GM10266 (cell line): ENCODE measurements at regions not wholly inside any gene's neighbourhood (a gene's known extent, or its start where the extent isn't known, plus 50 kb on each side); places are given as distances from the start of the nearest gene placed in this dataset.

Experiments used
- DNase-seq: peaks from one replicate; pipeline ENCODE4 v3.0.0; 2012; ENCODE audit errors: extremely low spot score
- CTCF ChIP-seq: IDR thresholded peaks from 2 replicates; pipeline ENCODE4 v1.5.1; 2012; ENCODE audit warnings: mild to moderate bottlenecking, low read depth; ENCODE audit not compliant: control insufficient read depth, insufficient read depth; ENCODE audit errors: missing control alignments

DNA sequence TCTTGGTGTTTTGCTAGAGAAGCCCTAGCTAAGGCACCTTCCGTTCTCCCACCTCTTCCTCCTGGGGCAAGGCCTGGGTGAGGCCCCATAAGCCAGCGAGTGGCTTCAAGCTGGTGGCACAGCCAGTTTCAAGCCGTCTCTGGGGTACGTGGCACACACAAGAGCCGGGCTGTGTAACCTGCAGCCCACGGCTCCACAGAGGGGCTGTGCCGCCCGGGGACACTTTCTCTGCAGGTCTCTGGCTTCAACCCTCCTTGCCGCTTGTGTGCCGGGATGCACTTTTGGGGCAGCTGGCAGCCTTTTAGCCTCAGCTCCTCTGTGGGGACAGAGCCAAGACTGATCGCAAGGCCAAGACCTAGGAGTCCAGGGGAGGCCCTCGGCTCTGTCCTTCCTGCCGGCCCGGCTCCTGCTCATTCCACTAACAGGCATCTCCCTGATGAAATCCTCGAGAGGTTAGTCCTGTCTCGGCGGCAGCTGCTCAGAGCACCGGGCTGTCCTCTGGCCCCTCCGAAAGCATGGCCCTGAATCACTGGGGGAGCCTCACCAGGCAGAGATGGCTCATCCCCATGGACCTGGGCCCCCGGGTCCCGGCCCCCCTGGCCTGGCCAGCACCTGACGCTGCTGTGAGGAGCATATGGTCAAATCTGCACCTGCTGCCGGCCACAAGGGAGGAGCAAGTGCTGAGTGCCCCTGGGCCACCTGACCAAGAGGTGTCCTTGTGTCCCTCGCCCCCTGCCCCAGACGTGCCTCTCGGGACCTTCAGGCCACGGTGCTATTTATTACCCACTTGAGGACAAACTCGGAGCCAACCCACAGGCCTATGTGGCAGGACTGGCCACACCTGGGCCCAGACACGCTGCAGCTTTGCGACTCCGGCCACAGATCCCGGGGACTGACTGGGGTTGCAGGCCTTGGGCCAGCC is 98.5 kb downstream of the METRNL start:
- TF ChIP-seq CTCF, result no peak
- no peak for DNase-seq

DNA sequence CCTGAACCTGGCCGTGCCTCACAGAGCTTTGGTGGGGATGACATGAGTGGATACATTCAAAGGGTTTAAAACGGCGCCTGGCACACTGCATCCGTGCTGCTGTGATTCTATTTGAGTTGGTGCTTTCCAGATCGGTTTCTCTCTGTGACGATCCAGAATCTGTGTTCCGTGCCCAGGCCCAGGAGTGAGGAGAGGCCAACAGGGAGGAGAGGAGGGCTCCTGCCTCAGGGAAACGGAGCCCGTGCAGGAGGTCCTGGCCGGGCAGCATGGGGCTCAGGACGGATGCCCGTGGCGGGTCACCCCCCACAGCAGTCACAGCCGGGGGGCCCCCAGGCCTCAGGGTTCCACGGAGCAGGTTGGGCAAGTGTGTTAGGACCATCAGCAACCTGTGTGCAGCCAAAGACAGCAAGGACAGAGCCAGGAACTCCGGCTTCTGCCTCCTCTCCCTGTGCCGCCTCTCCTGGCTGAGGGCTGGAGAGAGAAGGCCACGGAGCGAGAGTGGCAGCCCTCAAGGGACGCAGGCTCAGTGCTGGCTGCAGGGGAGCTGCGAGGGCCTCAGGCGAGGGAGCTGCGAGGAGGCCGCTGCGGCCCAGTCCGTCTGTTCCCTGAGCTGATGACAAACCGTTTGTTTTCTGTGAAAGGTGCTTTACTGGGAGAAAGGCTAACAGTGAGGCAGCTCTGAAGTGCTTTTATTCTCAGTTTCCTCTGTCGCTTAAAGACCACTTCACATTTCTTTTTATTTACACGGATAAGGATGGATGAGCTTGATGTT is 99.3 kb downstream of the METRNL start:
- no peak for DNase-seq
- no peak for TF ChIP-seq CTCF

GRCh38 chr17:83179374-83179773 is 100.0 kb downstream of the METRNL start:
- DNase-seq, result no peak
- TF ChIP-seq CTCF, result no peak

GRCh38 chr17:83179811-83180210 is 100.4 kb downstream of the METRNL start:
- no peak for DNase-seq
- no peak for TF ChIP-seq CTCF

- no peak for TF ChIP-seq CTCF
These were observed 101.0 kb downstream of the METRNL start for GRCh38 chr17:83180264-83180995.

GRCh38 chr17:83180996-83181481 is 101.6 kb downstream of the METRNL start:
- DNase-seq, result no peak
- no peak for TF ChIP-seq CTCF

More at GRCh38 chr17:83180264-83180995, 101.0 kb downstream of the METRNL start:
- no peak for DNase-seq
